ENCODE measurements at regions not wholly inside any gene's neighbourhood (a gene's known extent, or its start where the extent isn't known, plus 50 kb on each side); places are given as distances from the start of the nearest gene placed in this dataset.

GRCh38 chr19:28985201-28985600 lies 227.8 kb downstream of the UQCRFS1 start:
- DNase-seq (no peak), ATAC-seq (no peak)
- no peak overlapping the region for H3K27ac Mint-ChIP-seq
- no peaks in the 10 kb centered on the region for H3K9me3 Mint-ChIP-seq (ENCODE audit: low read depth)
- CTCF ChIA-PET, result no interaction called here
- no peaks in the 10 kb centered on the region for H3K27me3 Mint-ChIP-seq
- no peaks in the 10 kb centered on the region for H3K4me1 Mint-ChIP-seq
- H3K4me3 Mint-ChIP-seq, result no peak overlapping the region
- H3K36me3 Mint-ChIP-seq, result no peaks in the 10 kb centered on the region

GRCh38 chr19:28984315-28984714 lies 228.6 kb downstream of the UQCRFS1 start:
- Mint-ChIP-seq H3K36me3 (no peaks in the 10 kb centered on the region), H3K27me3 (no peaks in the 10 kb centered on the region), H3K4me3 (no peak overlapping the region), H3K27ac (no peak overlapping the region), H3K4me1 (no peaks in the 10 kb centered on the region), H3K9me3 (ENCODE audit: low read depth) (no peaks in the 10 kb centered on the region)
- DNase-seq (no peak), ATAC-seq (no peak)
- CTCF ChIA-PET, result no interaction called here

GRCh38 chr19:28983430-28983829 lies 229.5 kb downstream of the UQCRFS1 start:
- Mint-ChIP-seq H3K36me3 (no peaks in the 10 kb centered on the region), H3K27ac (no peak overlapping the region), H3K4me3 (no peak overlapping the region), H3K9me3 (ENCODE audit: low read depth) (no peaks in the 10 kb centered on the region), H3K27me3 (no peaks in the 10 kb centered on the region), H3K4me1 (no peaks in the 10 kb centered on the region)
- ATAC-seq (no peak), DNase-seq (no peak)
- CTCF ChIA-PET, result no interaction called here

- ATAC-seq (no peak), DNase-seq (no peak)
- H3K9me3 Mint-ChIP-seq (ENCODE audit: low read depth), result no peaks in the 10 kb centered on the region
- CTCF ChIA-PET, result no interaction called here
- no peaks in the 10 kb centered on the region for H3K36me3 Mint-ChIP-seq
- no peak overlapping the region for H3K27ac Mint-ChIP-seq
- no peak overlapping the region for H3K4me3 Mint-ChIP-seq
- H3K4me1 Mint-ChIP-seq, result no peaks in the 10 kb centered on the region
- no peaks in the 10 kb centered on the region for H3K27me3 Mint-ChIP-seq
These were observed 231.0 kb downstream of the UQCRFS1 start for GRCh38 chr19:28981994-28982393.

- CTCF ChIA-PET, result no interaction called here
- H3K4me3 Mint-ChIP-seq, result no peak overlapping the region
- H3K36me3 Mint-ChIP-seq, result no peaks in the 10 kb centered on the region
- H3K27me3 Mint-ChIP-seq, result no peaks in the 10 kb centered on the region
- H3K9me3 Mint-ChIP-seq (ENCODE audit: low read depth), result no peaks in the 10 kb centered on the region
- no peak overlapping the region for H3K27ac Mint-ChIP-seq
- no peak for DNase-seq
- ATAC-seq, result no peak
- H3K4me1 Mint-ChIP-seq, result no peaks in the 10 kb centered on the region
These were observed 231.4 kb downstream of the UQCRFS1 start for GRCh38 chr19:28981518-28981917.

GRCh38 chr19:28980236-28980868 lies 232.6 kb downstream of the UQCRFS1 start:
- no peaks in the 10 kb centered on the region for H3K36me3 Mint-ChIP-seq
- H3K4me3 Mint-ChIP-seq, result no peak overlapping the region
- H3K4me1 Mint-ChIP-seq, result no peaks in the 10 kb centered on the region
- H3K9me3 Mint-ChIP-seq (ENCODE audit: low read depth), result no peaks in the 10 kb centered on the region
- CTCF ChIA-PET, result no interaction called here
- H3K27ac Mint-ChIP-seq, result no peak overlapping the region
- DNase-seq (no peak), ATAC-seq (no peak)
- H3K27me3 Mint-ChIP-seq, result no peaks in the 10 kb centered on the region

GRCh38 chr19:28977826-28978225 lies 235.1 kb downstream of the UQCRFS1 start:
- Mint-ChIP-seq H3K4me1 (no peaks in the 10 kb centered on the region), H3K9me3 (ENCODE audit: low read depth) (no peaks in the 10 kb centered on the region), H3K27me3 (no peaks in the 10 kb centered on the region), H3K27ac (no peak overlapping the region), H3K36me3 (no peaks in the 10 kb centered on the region), H3K4me3 (no peak overlapping the region)
- DNase-seq, result no peak
- no peak for ATAC-seq
- CTCF ChIA-PET, result no interaction called here

GRCh38 chr19:28972058-28972852 lies 240.7 kb downstream of the UQCRFS1 start:
- CTCF ChIA-PET, result no interaction called here
- Mint-ChIP-seq H3K4me1 (no peaks in the 10 kb centered on the region), H3K36me3 (no peaks in the 10 kb centered on the region), H3K27ac (no peak overlapping the region), H3K27me3 (no peaks in the 10 kb centered on the region), H3K9me3 (ENCODE audit: low read depth) (no peaks in the 10 kb centered on the region), H3K4me3 (no peak overlapping the region)
- DNase-seq (no peak), ATAC-seq (no peak)

- Mint-ChIP-seq H3K27ac (no peak overlapping the region), H3K36me3 (no peaks in the 10 kb centered on the region), H3K4me1 (no peaks in the 10 kb centered on the region), H3K4me3 (no peak overlapping the region), H3K27me3 (no peaks in the 10 kb centered on the region), H3K9me3 (ENCODE audit: low read depth) (no peaks in the 10 kb centered on the region)
- DNase-seq (no peak), ATAC-seq (no peak)
- CTCF ChIA-PET, result no interaction called here
These were observed 241.4 kb downstream of the UQCRFS1 start for GRCh38 chr19:28971513-28971912.

GRCh38 chr19:28971049-28971448 lies 241.9 kb downstream of the UQCRFS1 start:
- CTCF ChIA-PET, result no interaction called here
- ATAC-seq, result no peak
- H3K4me3 Mint-ChIP-seq, result no peak overlapping the region

GRCh38 chr19:28968721-28969120 lies 244.2 kb downstream of the UQCRFS1 start:
- ATAC-seq (no peak), DNase-seq (no peak)
- Mint-ChIP-seq H3K4me1 (no peaks in the 10 kb centered on the region), H3K27me3 (no peaks in the 10 kb centered on the region), H3K36me3 (no peaks in the 10 kb centered on the region), H3K27ac (no peak overlapping the region), H3K4me3 (no peak overlapping the region), H3K9me3 (ENCODE audit: low read depth) (no peaks in the 10 kb centered on the region)
- CTCF ChIA-PET, result no interaction called here

More at GRCh38 chr19:28971049-28971448, 241.9 kb downstream of the UQCRFS1 start:
- Mint-ChIP-seq H3K36me3 (no peaks in the 10 kb centered on the region), H3K4me1 (no peaks in the 10 kb centered on the region), H3K27me3 (no peaks in the 10 kb centered on the region), H3K27ac (no peak overlapping the region), H3K9me3 (ENCODE audit: low read depth) (no peaks in the 10 kb centered on the region)
- no peak for DNase-seq

- ATAC-seq (no peak), DNase-seq (no peak)
- CTCF ChIA-PET, result no interaction called here
- H3K4me3 Mint-ChIP-seq, result no peak overlapping the region
- no peaks in the 10 kb centered on the region for H3K27me3 Mint-ChIP-seq
- H3K27ac Mint-ChIP-seq, result no peak overlapping the region
- H3K36me3 Mint-ChIP-seq, result no peaks in the 10 kb centered on the region
- H3K9me3 Mint-ChIP-seq (ENCODE audit: low read depth), result no peaks in the 10 kb centered on the region
- H3K4me1 Mint-ChIP-seq, result no peaks in the 10 kb centered on the region
These were observed 246.1 kb downstream of the UQCRFS1 start for GRCh38 chr19:28966737-28967399.

- no peak overlapping the region for H3K27ac Mint-ChIP-seq
- CTCF ChIA-PET, result no interaction called here
- no peaks in the 10 kb centered on the region for H3K27me3 Mint-ChIP-seq
These were observed 248.5 kb downstream of the UQCRFS1 start for GRCh38 chr19:28964500-28964899.

More at GRCh38 chr19:28964500-28964899, 248.5 kb downstream of the UQCRFS1 start:
- H3K36me3 Mint-ChIP-seq, result no peaks in the 10 kb centered on the region
- no peaks in the 10 kb centered on the region for H3K4me1 Mint-ChIP-seq
- DNase-seq (no peak), ATAC-seq (no peak)
- H3K9me3 Mint-ChIP-seq (ENCODE audit: low read depth), result no peaks in the 10 kb centered on the region
- H3K4me3 Mint-ChIP-seq, result no peak overlapping the region
